ENCODE measurements at regions not wholly inside any gene's neighbourhood (a gene's known extent, or its start where the extent isn't known, plus 50 kb on each side); places are given as distances from the start of the nearest gene placed in this dataset.

DNA sequence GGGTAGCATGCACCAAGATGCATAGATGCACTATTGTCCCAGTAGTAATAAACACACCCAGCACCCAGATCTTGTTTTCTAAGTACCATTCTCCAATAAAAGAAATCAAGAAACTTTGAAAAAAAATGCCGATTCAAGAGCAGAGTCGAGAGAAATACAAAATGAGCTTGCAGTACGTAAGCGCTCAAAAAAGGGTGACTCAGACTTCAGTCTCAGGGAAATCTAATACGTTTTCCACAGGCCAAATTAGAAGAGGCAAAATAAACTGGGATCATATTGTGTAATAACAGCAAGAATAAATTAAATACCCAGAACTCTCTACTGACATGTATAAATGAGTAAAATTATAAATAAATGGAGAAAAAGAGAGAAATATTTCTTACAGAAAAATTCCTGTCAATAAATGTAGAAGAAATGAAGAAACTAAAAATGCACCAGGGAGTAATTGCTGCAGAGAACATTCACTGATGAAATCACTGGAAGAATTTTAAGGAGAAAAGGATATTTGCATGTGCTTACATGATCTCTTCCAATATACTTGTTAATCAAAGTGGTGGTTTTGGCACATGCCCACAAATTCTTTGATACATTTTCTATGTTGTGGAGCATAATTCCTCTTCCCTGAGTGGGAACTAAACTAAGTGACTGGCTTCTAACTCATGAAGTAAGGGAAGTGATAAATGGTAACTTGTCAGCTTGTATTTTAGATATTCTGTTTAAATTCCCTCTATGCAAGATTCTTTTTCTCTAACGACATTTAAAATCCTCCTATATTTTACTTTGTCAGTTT, 567.6 kb upstream of the ADAMTS16 start:
- TF ChIP-seq, protein P1, sequence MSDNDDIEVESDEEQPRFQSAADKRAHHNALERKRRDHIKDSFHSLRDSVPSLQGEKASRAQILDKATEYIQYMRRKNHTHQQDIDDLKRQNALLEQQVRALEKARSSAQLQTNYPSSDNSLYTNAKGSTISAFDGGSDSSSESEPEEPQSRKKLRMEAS (IDR thresholded peaks at IDR 0.05; ENCODE audit: insufficient read depth, insufficient read length): no peak
- TF ChIP-seq MYC (IDR thresholded peaks at IDR 0.05; ENCODE audit: low read depth, low read length) (no peak), GATA2 (IDR thresholded peaks at IDR 0.05; ENCODE audit: insufficient read depth, insufficient read length, low read depth, low read length) (no peak), JUN (IDR thresholded peaks at IDR 0.05; ENCODE audit: borderline replicate concordance, insufficient read depth, insufficient read length, low read depth) (no peak), POLR2AphosphoS5 (IDR thresholded peaks at IDR 0.05; ENCODE audit: insufficient read depth, low read depth, low read length) (no peak), POLR2A (IDR thresholded peaks at IDR 0.05; ENCODE audit: low read depth, low read length) (no peak), EZH2 (IDR thresholded peaks at IDR 0.05; ENCODE audit: borderline replicate concordance, low read depth, low read length, severe bottlenecking) (no peak), FOS (IDR thresholded peaks at IDR 0.05; ENCODE audit: borderline replicate concordance, insufficient read depth, low read length) (no peak)
- TF ChIP-seq, protein P2, sequence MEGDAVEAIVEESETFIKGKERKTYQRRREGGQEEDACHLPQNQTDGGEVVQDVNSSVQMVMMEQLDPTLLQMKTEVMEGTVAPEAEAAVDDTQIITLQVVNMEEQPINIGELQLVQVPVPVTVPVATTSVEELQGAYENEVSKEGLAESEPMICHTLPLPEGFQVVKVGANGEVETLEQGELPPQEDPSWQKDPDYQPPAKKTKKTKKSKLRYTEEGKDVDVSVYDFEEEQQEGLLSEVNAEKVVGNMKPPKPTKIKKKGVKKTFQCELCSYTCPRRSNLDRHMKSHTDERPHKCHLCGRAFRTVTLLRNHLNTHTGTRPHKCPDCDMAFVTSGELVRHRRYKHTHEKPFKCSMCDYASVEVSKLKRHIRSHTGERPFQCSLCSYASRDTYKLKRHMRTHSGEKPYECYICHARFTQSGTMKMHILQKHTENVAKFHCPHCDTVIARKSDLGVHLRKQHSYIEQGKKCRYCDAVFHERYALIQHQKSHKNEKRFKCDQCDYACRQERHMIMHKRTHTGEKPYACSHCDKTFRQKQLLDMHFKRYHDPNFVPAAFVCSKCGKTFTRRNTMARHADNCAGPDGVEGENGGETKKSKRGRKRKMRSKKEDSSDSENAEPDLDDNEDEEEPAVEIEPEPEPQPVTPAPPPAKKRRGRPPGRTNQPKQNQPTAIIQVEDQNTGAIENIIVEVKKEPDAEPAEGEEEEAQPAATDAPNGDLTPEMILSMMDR (IDR thresholded peaks at IDR 0.05; ENCODE audit: extremely low read depth in 1 of 2, insufficient read depth in 1 of 2, low read depth in 1 of 2, low read length in 2 of 2): no peak
- Histone ChIP-seq H3K79me2 (ENCODE audit: control insufficient read depth, insufficient read depth, low read length) (no peaks in the 10 kb centered on the region), H3K9me3 (replicated peaks; ENCODE audit: control insufficient read depth, insufficient read depth, low read length) (peaks cover 7% of the 10 kb centered on the region), H2AFZ (ENCODE audit: low read depth, low read length) (no peak overlapping the region), H3K4me3 (replicated peaks in 1 of 3; ENCODE audit: insufficient read depth in 1 of 3, low read depth in 1 of 3, low read length in 3 of 3) (no peak overlapping the region), H3K4me1 (ENCODE audit: control insufficient read depth, extremely low read depth, insufficient read depth, low read length) (no peaks in the 10 kb centered on the region), H3K27me3 (ENCODE audit: control insufficient read depth in 2 of 2, insufficient read depth in 2 of 2, low read length in 2 of 2) (no peaks in the 10 kb centered on the region), H3K27ac (ENCODE audit: insufficient read depth, low read depth, low read length) (no peak overlapping the region), H3K36me3 (ENCODE audit: control insufficient read depth in 2 of 2, extremely low read depth in 1 of 2, insufficient read depth in 2 of 2, low read length in 2 of 2) (no peaks in the 10 kb centered on the region), H3K9ac (replicated peaks; ENCODE audit: extremely low read depth, insufficient read depth, low read length) (no peak overlapping the region), H4K20me1 (replicated peaks; ENCODE audit: control insufficient read depth, extremely low read depth, insufficient read depth, low read length) (no peaks in the 10 kb centered on the region), H3K9me1 (replicated peaks; ENCODE audit: control insufficient read depth, extremely low read depth, insufficient read depth, low read length) (no peaks in the 10 kb centered on the region), H3K4me2 (ENCODE audit: insufficient read depth, low read length) (no peak overlapping the region)
- BruUV-seq (replicated peaks): no TSS peak
- no peak for DNase-seq (ENCODE audit: low read depth, low spot score)
- no peak for FAIRE-seq
- intact Hi-C loops (cut with micrococcal nuclease) (no loop called here), dilution Hi-C loops (cut with MboI; ENCODE audit: extremely low pct_ligation_motif_present, low sequenced_read_pairs) (no loop called here)
- POLR2A ChIA-PET: no interaction called here
- CTCF ChIA-PET: no interaction called here
